GM12878 (cell line): ENCODE measurements at regions not wholly inside any gene's neighbourhood (a gene's known extent, or its start where the extent isn't known, plus 50 kb on each side); places are given as distances from the start of the nearest gene placed in this dataset.

Experiments
- CTCF ChIP-seq, 3 experiments: IDR thresholded peaks in 2 of 3; conservative IDR thresholded peaks in 1 of 3; 2 replicates each; pipeline ENCODE4 v1.5.1; 2011; ENCODE audit warnings: low read depth in 3 of 3, low read length in 3 of 3, mild to moderate bottlenecking in 3 of 3, control low read depth in 2 of 3, moderate library complexity in 2 of 3, inconsistent platforms in 1 of 3, mixed read lengths in 1 of 3; ENCODE audit not compliant: control insufficient read depth in 2 of 3, insufficient read depth in 1 of 3; ENCODE audit errors: extremely low read depth in 1 of 3
- EGR1 ChIP-seq, 2 experiments: IDR thresholded peaks; 1 replicate in 1 of 2; 2 replicates in 1 of 2; pipeline ENCODE4 v1.6.1; 2011 to 2012; ENCODE audit warnings: low read depth in 2 of 2, low read length in 2 of 2, borderline replicate concordance in 1 of 2, mild to moderate bottlenecking in 1 of 2, moderate library complexity in 1 of 2
- EP300 ChIP-seq, 2 experiments: fragments of 150-350 bp in 1 of 2; IDR thresholded peaks; 2 replicates each; pipeline ENCODE4 v1.6.1; 2011 to 2012; ENCODE audit warnings: low read depth in 2 of 2, low read length in 2 of 2, borderline replicate concordance in 1 of 2, improper control_type of control experiment in 1 of 2, inconsistent platforms in 1 of 2; ENCODE audit not compliant: control insufficient read depth in 1 of 2
- EZH2 ChIP-seq: IDR thresholded peaks from 2 replicates; pipeline ENCODE4 v1.6.1; 2012; ENCODE audit warnings: low read depth, mild to moderate bottlenecking, control low read depth, inconsistent platforms, low read length, borderline replicate concordance; ENCODE audit not compliant: control insufficient read depth
- NR2C1 ChIP-seq: fragments of 450-650 bp; IDR thresholded peaks from 2 replicates; pipeline ENCODE4 v1.6.1; 2017; ENCODE audit warnings: antibody characterized with exemption, mild to moderate bottlenecking, moderate library complexity
- POLR2A ChIP-seq: IDR thresholded peaks from 2 replicates; pipeline ENCODE4 v1.6.1; 2011; ENCODE audit warnings: low read depth, mild to moderate bottlenecking, low read length
- POLR2AphosphoS5 ChIP-seq: IDR thresholded peaks from 2 replicates; pipeline ENCODE4 v1.6.1; 2011; ENCODE audit warnings: mild to moderate bottlenecking, low read length, inconsistent platforms
- RFX5 ChIP-seq: IDR thresholded peaks from 2 replicates; pipeline ENCODE4 v1.6.1; 2011; ENCODE audit warnings: low read depth, low read length, improper control_type of control experiment
- ZBTB40 ChIP-seq: fragments of 450-650 bp; IDR thresholded peaks from 2 replicates; pipeline ENCODE4 v1.6.1; 2016; ENCODE audit warnings: mild to moderate bottlenecking, moderate library complexity, borderline replicate concordance
- TF ChIP-seq, protein P1 (sequence below): IDR thresholded peaks from 2 replicates; pipeline ENCODE4 v1.6.1; 2012; ENCODE audit warnings: low read depth, low read length, improper control_type of control experiment

GRCh38 chr17:77459018-77459755 lies 318.4 kb downstream of the SEC14L1 start:
- TF ChIP-seq CTCF (IDR thresholded peaks at IDR 0.05 in 2 of 3, conservative IDR thresholded peaks at IDR 0.05 in 1 of 3; ENCODE audit: control insufficient read depth in 2 of 3, extremely low read depth in 1 of 3, insufficient read depth in 1 of 3, low read depth in 3 of 3, low read length in 3 of 3) (no peak), EP300 (IDR thresholded peaks at IDR 0.05; ENCODE audit: borderline replicate concordance in 1 of 2, control insufficient read depth in 1 of 2, low read depth in 2 of 2, low read length in 2 of 2) (no peak), NR2C1 (no peak), POLR2AphosphoS5 (no peak), RFX5 (no peak), POLR2A (no peak), ZBTB40 (no peak), EZH2 (no peak), EGR1 (IDR thresholded peaks at IDR 0.05; ENCODE audit: borderline replicate concordance in 1 of 2, low read depth in 2 of 2, low read length in 2 of 2) (no peak)
- TF ChIP-seq, protein P1, sequence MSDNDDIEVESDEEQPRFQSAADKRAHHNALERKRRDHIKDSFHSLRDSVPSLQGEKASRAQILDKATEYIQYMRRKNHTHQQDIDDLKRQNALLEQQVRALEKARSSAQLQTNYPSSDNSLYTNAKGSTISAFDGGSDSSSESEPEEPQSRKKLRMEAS = no peak
